Natural killer cell (primary cell): ENCODE measurements at regions not wholly inside any gene's neighbourhood (a gene's known extent, or its start where the extent isn't known, plus 50 kb on each side); places are given as distances from the start of the nearest gene placed in this dataset.
"Not testable (repeated sequence)": the region's sequence is repeated elsewhere in the genome, so short reads cannot be mapped to it uniquely, and the experiment has no call there.

ENCODE experiments used
- ATAC-seq, 3 donors: fragments of 150-1000 bp in 2 of 3; fragments of 200-7000 bp in 1 of 3; cut with Tn5 transposase; 1 replicate in 1 of 3; 2 replicates in 2 of 3; pipeline ENCODE4 v1.10.0; 2021; ENCODE audit warnings: mild to moderate bottlenecking in 2 of 3, moderate library complexity in 2 of 3
- DNase-seq, 2 donors: peaks; one replicate each; pipeline versions ENCODE4 v3.0.0 to v3.0.0-alpha.2; 2013 to 2021; ENCODE audit warnings: mixed read lengths in 1 of 2
- H3K27ac ChIP-seq: one replicate; pipeline ENCODE4 v1.5.1; 2013; ENCODE audit warnings: mild to moderate bottlenecking, low read length
- H3K27me3 ChIP-seq: one replicate; pipeline ENCODE4 v1.6.1; 2013; ENCODE audit warnings: low read length; ENCODE audit not compliant: control insufficient read depth, insufficient read depth
- H3K36me3 ChIP-seq: one replicate; pipeline ENCODE4 v1.6.1; 2013; ENCODE audit warnings: low read length; ENCODE audit not compliant: control insufficient read depth, insufficient read depth
- H3K4me1 ChIP-seq: one replicate; pipeline ENCODE4 v1.6.1; 2013; ENCODE audit warnings: low read length; ENCODE audit not compliant: control insufficient read depth, insufficient read depth
- H3K4me3 ChIP-seq: one replicate; pipeline ENCODE4 v1.5.1; 2013; ENCODE audit warnings: low read length
- H3K9me3 ChIP-seq: one replicate; pipeline ENCODE4 v1.6.1; 2013; ENCODE audit warnings: low read length; ENCODE audit not compliant: control insufficient read depth, insufficient read depth
- H3K27ac Mint-ChIP-seq, 2 donors: one replicate each; pipeline ENCODE4 v1.8.0; 2022; ENCODE audit warnings: mild to moderate bottlenecking in 2 of 2, mixed read lengths in 2 of 2, moderate library complexity in 1 of 2
- H3K27me3 Mint-ChIP-seq, 2 donors: one replicate each; pipeline ENCODE4 v1.8.0; 2022; ENCODE audit warnings: low read depth in 2 of 2, mixed read lengths in 2 of 2
- H3K36me3 Mint-ChIP-seq: one replicate; pipeline ENCODE4 v1.8.0; 2022; ENCODE audit warnings: mixed read lengths
- H3K4me1 Mint-ChIP-seq, 2 donors: one replicate each; pipeline ENCODE4 v1.8.0; 2022; ENCODE audit warnings: mixed read lengths in 2 of 2
- H3K4me3 Mint-ChIP-seq: one replicate; pipeline ENCODE4 v1.8.0; 2022; ENCODE audit warnings: mild to moderate bottlenecking, moderate library complexity, mixed read lengths
- H3K9me3 Mint-ChIP-seq, 2 donors: one replicate each; pipeline ENCODE4 v1.8.0; 2022; ENCODE audit warnings: mixed read lengths in 2 of 2
- CTCF ChIP-seq: fragments of 200-600 bp; IDR thresholded peaks from one replicate; pipeline ENCODE4 v1.8.0; 2022; ENCODE audit warnings: antibody characterized with exemption
- WGBS: methylation state at CpG from one replicate; pipeline ENCODE4 v1.1.7; 2013; ENCODE audit warnings: missing lambda C conversion rate; ENCODE audit not compliant: insufficient coverage; 5-methylcytosine and 5-hydroxymethylcytosine counted together
- intact Hi-C: fragments of 100-400 bp; cut with micrococcal nuclease; formaldehyde crosslinking; loops from one replicate; pipeline ENCODE4 v1.14.2; 2022

- H3K27ac Mint-ChIP-seq = no peak overlapping the region
- no peak overlapping the region for H3K27ac ChIP-seq
- DNase-seq (no peak), ATAC-seq (no peak)
- WGBS = no CpG with 5 or more reads among the region's 2 CpGs
- no peaks in the 10 kb centered on the region for H3K9me3 ChIP-seq
- no peak for TF ChIP-seq CTCF
- no peaks in the 10 kb centered on the region for H3K4me1 ChIP-seq
- H3K4me3 Mint-ChIP-seq = no peak overlapping the region
- no peaks in the 10 kb centered on the region for H3K27me3 Mint-ChIP-seq
- no peaks in the 10 kb centered on the region for H3K27me3 ChIP-seq
- intact Hi-C loops = no loop called here
- no peaks in the 10 kb centered on the region for H3K36me3 Mint-ChIP-seq
- no peak overlapping the region for H3K4me3 ChIP-seq
- peaks cover 0 to 3% of the 10 kb centered on the region in 2 donors for H3K9me3 Mint-ChIP-seq
- no peaks in the 10 kb centered on the region for H3K36me3 ChIP-seq
- H3K4me1 Mint-ChIP-seq = no peaks in the 10 kb centered on the region
These were observed 336.0 kb downstream of the RFPL4B start for GRCh38 chr6:112683106-112683505.

DNA sequence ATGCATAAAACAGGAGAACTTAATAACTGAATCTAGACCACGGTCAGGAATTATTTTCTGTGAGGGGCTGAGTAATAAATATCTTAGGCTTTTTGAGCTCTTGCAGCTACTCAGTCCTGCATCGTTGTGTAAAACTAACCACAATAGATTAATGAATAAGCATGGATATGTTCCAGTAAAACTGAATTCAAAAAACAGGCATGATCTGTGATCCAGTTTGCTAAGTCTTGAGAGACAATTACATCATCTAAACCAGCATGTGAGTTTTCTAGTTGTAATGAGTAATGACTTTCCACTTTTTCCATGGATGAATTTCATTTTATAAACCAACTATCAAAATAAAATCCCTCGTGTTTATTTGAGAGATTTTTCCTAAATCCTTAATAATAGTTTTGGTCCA lies 336.8 kb downstream of the RFPL4B start:
- ATAC-seq = no peak
- Histone ChIP-seq H3K36me3 (no peaks in the 10 kb centered on the region), H3K4me1 (no peaks in the 10 kb centered on the region), H3K27ac (no peak overlapping the region), H3K9me3 (no peaks in the 10 kb centered on the region), H3K4me3 (no peak overlapping the region), H3K27me3 (no peaks in the 10 kb centered on the region)
- no peaks in the 10 kb centered on the region for H3K4me1 Mint-ChIP-seq
- peaks cover 0 to 3% of the 10 kb centered on the region in 2 donors for H3K9me3 Mint-ChIP-seq
- H3K4me3 Mint-ChIP-seq = no peak overlapping the region
- no peaks in the 10 kb centered on the region for H3K36me3 Mint-ChIP-seq
- no peaks in the 10 kb centered on the region for H3K27me3 Mint-ChIP-seq
- intact Hi-C loops = no loop called here
- TF ChIP-seq CTCF = no peak
- no peak overlapping the region for H3K27ac Mint-ChIP-seq
- no peak for DNase-seq
- WGBS = 84% methylated on average over 2 of the region's 3 CpGs

DNA sequence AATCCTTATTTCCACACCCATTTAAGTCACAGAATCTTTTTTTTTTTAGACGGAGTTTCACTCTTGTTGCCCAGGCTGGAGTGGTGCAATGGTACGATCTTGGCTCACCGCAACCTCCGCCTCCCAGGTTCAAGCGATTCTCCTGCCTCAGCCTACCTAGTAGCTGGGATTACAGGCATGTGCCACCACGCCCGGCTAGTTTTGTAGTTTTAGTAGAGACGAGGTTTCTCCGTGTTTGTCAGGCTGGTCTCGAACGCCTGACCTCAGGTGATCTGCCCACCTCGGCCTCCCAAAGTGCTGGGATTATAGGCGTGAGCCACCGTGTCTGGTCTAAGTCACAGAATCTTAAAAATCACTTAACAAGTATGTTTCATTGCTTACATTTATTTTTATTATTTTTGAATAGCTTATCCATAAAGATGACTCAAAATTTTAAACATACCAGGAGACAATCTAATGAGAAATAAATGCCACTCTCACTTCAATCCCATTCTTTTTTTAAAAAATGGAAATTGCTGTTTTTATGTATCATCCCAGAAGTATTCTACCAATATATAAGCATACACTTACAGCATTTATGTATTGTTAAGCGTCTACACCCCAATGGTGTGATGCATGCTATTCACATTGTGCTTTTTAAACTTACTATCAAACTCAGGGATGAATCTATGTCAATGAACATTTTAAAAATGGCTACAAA lies 338.5 kb downstream of the RFPL4B start:
- H3K27me3 ChIP-seq, H3K36me3 ChIP-seq, DNase-seq, intact Hi-C loops, H3K27me3 Mint-ChIP-seq, H3K4me3 Mint-ChIP-seq, H3K4me3 ChIP-seq, H3K9me3 ChIP-seq, H3K9me3 Mint-ChIP-seq, H3K36me3 Mint-ChIP-seq, H3K27ac ChIP-seq, H3K27ac Mint-ChIP-seq, ATAC-seq, H3K4me1 ChIP-seq, H3K4me1 Mint-ChIP-seq: not testable (repeated sequence)
- WGBS = 94% methylated on average over 14 of the region's 15 CpGs

GRCh38 chr6:112688487-112689165 lies 341.5 kb downstream of the RFPL4B start:
- H3K36me3 ChIP-seq, H3K9me3 Mint-ChIP-seq, H3K36me3 Mint-ChIP-seq, H3K4me3 Mint-ChIP-seq, H3K27me3 ChIP-seq, H3K27me3 Mint-ChIP-seq, H3K27ac ChIP-seq, ATAC-seq, H3K27ac Mint-ChIP-seq, DNase-seq, H3K4me3 ChIP-seq, intact Hi-C loops, H3K4me1 ChIP-seq, H3K4me1 Mint-ChIP-seq, H3K9me3 ChIP-seq: not testable (repeated sequence)
- WGBS = 24% methylated on average over 23 of the region's 24 CpGs

DNA sequence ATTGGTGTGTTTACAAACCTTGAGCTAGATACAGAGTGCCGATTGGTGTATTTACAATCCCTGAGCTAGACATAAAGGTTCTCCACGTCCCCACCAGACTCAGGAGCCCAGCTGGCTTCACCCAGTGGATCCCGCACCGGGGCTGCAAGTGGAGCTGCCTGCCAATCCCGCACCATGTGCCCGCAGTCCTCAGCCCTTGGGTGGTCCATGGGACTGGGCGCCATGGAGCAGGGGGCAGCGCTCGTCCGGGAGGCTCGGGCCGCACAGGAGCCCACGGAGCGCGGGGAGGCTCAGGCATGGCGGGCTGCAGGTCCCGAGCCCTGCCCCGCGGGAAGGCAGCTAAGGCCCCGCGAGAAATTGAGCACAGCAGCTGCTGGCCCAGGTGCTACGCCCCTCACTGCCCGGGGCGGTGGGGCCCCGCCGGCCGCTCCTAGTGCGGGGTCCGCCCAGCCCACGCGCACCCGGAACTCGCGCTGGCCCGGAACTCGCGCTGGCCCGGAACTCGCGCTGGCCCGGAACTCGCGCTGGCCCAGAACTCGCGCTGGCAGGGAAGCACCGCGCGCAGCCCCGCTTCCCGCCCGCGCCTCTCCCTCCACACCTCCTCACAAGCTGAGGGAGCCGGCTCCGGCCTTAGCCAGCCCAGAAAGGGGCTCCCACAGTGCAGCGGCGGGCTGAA lies 342.2 kb downstream of the RFPL4B start:
- H3K9me3 ChIP-seq, intact Hi-C loops, H3K4me3 ChIP-seq, H3K36me3 ChIP-seq, H3K27me3 ChIP-seq, H3K27ac ChIP-seq, H3K36me3 Mint-ChIP-seq, H3K9me3 Mint-ChIP-seq, H3K27ac Mint-ChIP-seq, H3K4me1 Mint-ChIP-seq, H3K4me1 ChIP-seq, H3K4me3 Mint-ChIP-seq, DNase-seq, ATAC-seq, H3K27me3 Mint-ChIP-seq: not testable (repeated sequence)
- 97% methylated on average over 51 of the region's 56 CpGs for WGBS
